Sigmoid colon (tissue), 6 donors: ENCODE measurements at regions not wholly inside any gene's neighbourhood (a gene's known extent, or its start where the extent isn't known, plus 50 kb on each side); places are given as distances from the start of the nearest gene placed in this dataset.
"Not testable (repeated sequence)": the region's sequence is repeated elsewhere in the genome, so short reads cannot be mapped to it uniquely, and the experiment has no call there.

Source experiments
- DNase-seq: peaks from one replicate; pipeline ENCODE4 v3.0.0-alpha.2; 2019
- H3K27ac ChIP-seq, 4 donors: fragments of 200-600 bp; sonication (generic); one replicate each; pipeline ENCODE4 v1.5.1; 2016 to 2019; ENCODE audit warnings: mild to moderate bottlenecking in 1 of 4
- H3K27me3 ChIP-seq, 3 donors: fragments of 200-600 bp; sonication (generic); one replicate each; pipeline ENCODE4 v1.5.1; 2019; ENCODE audit warnings: mild to moderate bottlenecking in 1 of 3
- H3K36me3 ChIP-seq, 4 donors: fragments of 200-600 bp; sonication (generic); one replicate each; pipeline ENCODE4 v1.5.1; 2016 to 2019
- H3K4me1 ChIP-seq, 4 donors: fragments of 200-600 bp; sonication (generic); one replicate each; pipeline ENCODE4 v1.5.1; 2017 to 2019
- H3K4me3 ChIP-seq, 4 donors: fragments of 200-600 bp; sonication (generic); one replicate each; pipeline ENCODE4 v1.5.1; 2017 to 2019; ENCODE audit warnings: mild to moderate bottlenecking in 2 of 4, moderate library complexity in 1 of 4
- H3K9me3 ChIP-seq, 4 donors: fragments of 200-600 bp in 3 of 4; sonication (generic) in 3 of 4; one replicate each; pipeline versions ENCODE4 v1.5.1 to v1.6.1; 2013 to 2019
- EP300 ChIP-seq, 4 donors: sonication (generic); formaldehyde crosslinking; IDR thresholded peaks; one replicate each; pipeline ENCODE4 v1.6.1; 2017; ENCODE audit warnings: antibody characterized with exemption in 4 of 4
- POLR2A ChIP-seq, 2 donors: fragments of 450-650 bp; IDR thresholded peaks; one replicate each; pipeline ENCODE4 v1.6.1; 2016; ENCODE audit warnings: antibody characterized with exemption in 2 of 2, mild to moderate bottlenecking in 2 of 2, moderate library complexity in 2 of 2
- POLR2AphosphoS5 ChIP-seq, 4 donors: sonication (generic); formaldehyde crosslinking; IDR thresholded peaks; one replicate each; pipeline ENCODE4 v1.6.1; 2017; ENCODE audit warnings: antibody characterized with exemption in 4 of 4
- WGBS, 2 donors: extraction: QIAGEN DNeasy Blood & Tissue Kit; methylation state at CpG; one replicate each; pipeline ENCODE4 v1.1.7; 2013; 5-methylcytosine and 5-hydroxymethylcytosine counted together
- intact Hi-C: fragments of 100-400 bp; cut with DNase I; formaldehyde crosslinking; loops from one replicate; pipeline ENCODE4 v1.15.1; 2023
- TF ChIP-seq, protein P1 (sequence below), 4 experiments: fragments of 450-650 bp in 3 of 4; fragments of 200-600 bp in 1 of 4; IDR thresholded peaks; one replicate each; pipeline ENCODE4 v1.5.1; 2016 to 2019; ENCODE audit warnings: antibody characterized with exemption in 4 of 4, mild to moderate bottlenecking in 3 of 4, moderate library complexity in 2 of 4
- donor health status: healthy with polysubstance abuse.
- donor health status: healthy.

GRCh38 chrX:138853936-138854335 is 142.4 kb upstream of the FGF13 start:
- TF ChIP-seq, protein P1, sequence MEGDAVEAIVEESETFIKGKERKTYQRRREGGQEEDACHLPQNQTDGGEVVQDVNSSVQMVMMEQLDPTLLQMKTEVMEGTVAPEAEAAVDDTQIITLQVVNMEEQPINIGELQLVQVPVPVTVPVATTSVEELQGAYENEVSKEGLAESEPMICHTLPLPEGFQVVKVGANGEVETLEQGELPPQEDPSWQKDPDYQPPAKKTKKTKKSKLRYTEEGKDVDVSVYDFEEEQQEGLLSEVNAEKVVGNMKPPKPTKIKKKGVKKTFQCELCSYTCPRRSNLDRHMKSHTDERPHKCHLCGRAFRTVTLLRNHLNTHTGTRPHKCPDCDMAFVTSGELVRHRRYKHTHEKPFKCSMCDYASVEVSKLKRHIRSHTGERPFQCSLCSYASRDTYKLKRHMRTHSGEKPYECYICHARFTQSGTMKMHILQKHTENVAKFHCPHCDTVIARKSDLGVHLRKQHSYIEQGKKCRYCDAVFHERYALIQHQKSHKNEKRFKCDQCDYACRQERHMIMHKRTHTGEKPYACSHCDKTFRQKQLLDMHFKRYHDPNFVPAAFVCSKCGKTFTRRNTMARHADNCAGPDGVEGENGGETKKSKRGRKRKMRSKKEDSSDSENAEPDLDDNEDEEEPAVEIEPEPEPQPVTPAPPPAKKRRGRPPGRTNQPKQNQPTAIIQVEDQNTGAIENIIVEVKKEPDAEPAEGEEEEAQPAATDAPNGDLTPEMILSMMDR (IDR thresholded peaks at IDR 0.05) = no peak
- TF ChIP-seq EP300 (IDR thresholded peaks at IDR 0.05) (no peak), POLR2A (IDR thresholded peaks at IDR 0.05) (no peak), POLR2AphosphoS5 (IDR thresholded peaks at IDR 0.05) (no peak)
- no peaks in the 10 kb centered on the region for H3K4me1 ChIP-seq
- H3K9me3 ChIP-seq = no peaks in the 10 kb centered on the region
- DNase-seq = no peak
- H3K27me3 ChIP-seq = no peaks in the 10 kb centered on the region
- no peak overlapping the region for H3K4me3 ChIP-seq
- no peak overlapping the region for H3K27ac ChIP-seq
- WGBS, 2 donors = 75 to 86% methylated on average over 2 of the region's 2 CpGs
- H3K36me3 ChIP-seq = no peaks in the 10 kb centered on the region
- intact Hi-C loops = no loop called here

- WGBS, 2 donors = 95 to 97% methylated on average over 2 of the region's 2 CpGs
- TF ChIP-seq, protein P1 (IDR thresholded peaks at IDR 0.05) = no peak
- TF ChIP-seq POLR2AphosphoS5 (IDR thresholded peaks at IDR 0.05) (no peak), EP300 (IDR thresholded peaks at IDR 0.05) (no peak), POLR2A (IDR thresholded peaks at IDR 0.05) (no peak)
- intact Hi-C loops = no loop called here
These were observed 138.0 kb upstream of the FGF13 start for GRCh38 chrX:138849521-138849920.

DNA sequence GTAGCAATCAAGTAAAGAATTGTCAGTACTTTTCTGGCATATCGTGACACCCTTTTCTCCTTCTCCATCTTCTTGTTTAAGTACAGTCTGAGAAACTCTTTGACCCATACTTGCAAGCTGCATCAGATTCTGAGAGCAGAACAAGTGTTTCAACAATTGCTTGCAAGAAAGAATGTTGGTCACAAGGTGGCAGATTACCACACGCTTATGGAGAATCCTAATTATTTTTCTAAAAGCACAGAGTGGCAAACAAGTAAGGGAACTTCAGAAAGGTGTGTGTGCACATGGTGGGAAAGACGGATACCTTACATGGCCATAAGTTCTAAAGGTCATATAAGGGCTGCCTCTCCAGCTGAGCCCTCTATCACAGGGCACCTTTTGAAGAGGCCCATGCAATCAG is 136.4 kb upstream of the FGF13 start:
- Histone ChIP-seq H3K9me3 (no peaks in the 10 kb centered on the region), H3K27me3 (no peaks in the 10 kb centered on the region), H3K4me3 (no peak overlapping the region), H3K36me3 (no peaks in the 10 kb centered on the region), H3K27ac (no peak overlapping the region), H3K4me1 (no peaks in the 10 kb centered on the region)
- TF ChIP-seq, protein P1 (IDR thresholded peaks at IDR 0.05) = no peak
- TF ChIP-seq EP300 (IDR thresholded peaks at IDR 0.05) = no peak
- TF ChIP-seq POLR2AphosphoS5 (IDR thresholded peaks at IDR 0.05) = no peak
- no peak for TF ChIP-seq POLR2A (IDR thresholded peaks at IDR 0.05)
- WGBS, 2 donors = 58 to 68% methylated on average over 3 of the region's 3 CpGs
- intact Hi-C loops = no loop called here
- DNase-seq = no peak

More at GRCh38 chrX:138849521-138849920, 138.0 kb upstream of the FGF13 start:
- no peak overlapping the region for H3K27ac ChIP-seq
- H3K9me3 ChIP-seq = no peaks in the 10 kb centered on the region
- DNase-seq = no peak
- H3K4me3 ChIP-seq = no peak overlapping the region
- H3K27me3 ChIP-seq = no peaks in the 10 kb centered on the region
- no peaks in the 10 kb centered on the region for H3K4me1 ChIP-seq
- no peaks in the 10 kb centered on the region for H3K36me3 ChIP-seq

GRCh38 chrX:138845786-138846185 is 134.3 kb upstream of the FGF13 start:
- no peak for TF ChIP-seq POLR2A (IDR thresholded peaks at IDR 0.05)
- TF ChIP-seq, protein P1 (IDR thresholded peaks at IDR 0.05) = no peak
- no peak for TF ChIP-seq POLR2AphosphoS5 (IDR thresholded peaks at IDR 0.05)
- no peak for TF ChIP-seq EP300 (IDR thresholded peaks at IDR 0.05)
- Histone ChIP-seq H3K27ac (no peak overlapping the region), H3K4me1 (no peaks in the 10 kb centered on the region), H3K9me3 (no peaks in the 10 kb centered on the region), H3K36me3 (no peaks in the 10 kb centered on the region), H3K4me3 (no peak overlapping the region), H3K27me3 (no peaks in the 10 kb centered on the region)
- intact Hi-C loops = no loop called here
- DNase-seq = no peak
- WGBS, 2 donors = 81 to 87% methylated on average over 3 of the region's 3 CpGs

GRCh38 chrX:138807400-138807799 is 95.9 kb upstream of the FGF13 start:
- H3K27me3 ChIP-seq, H3K36me3 ChIP-seq, H3K27ac ChIP-seq, H3K9me3 ChIP-seq, DNase-seq, H3K4me1 ChIP-seq, H3K4me3 ChIP-seq, intact Hi-C loops: not testable (repeated sequence)
- 70 to 75% methylated on average over 1 of the region's 1 CpG for WGBS, 2 donors
